HT-29 (cell line): ENCODE measurements at regions not wholly inside any gene's neighbourhood (a gene's known extent, or its start where the extent isn't known, plus 50 kb on each side); places are given as distances from the start of the nearest gene placed in this dataset.
"Not testable (repeated sequence)": the region's sequence is repeated elsewhere in the genome, so short reads cannot be mapped to it uniquely, and the experiment has no call there.

Source experiments
- DNase-seq: peaks from one replicate; pipeline ENCODE4 v3.0.0-alpha.2; 2015; ENCODE audit warnings: low spot score

- DNase-seq = no peak
These were observed 640.3 kb downstream of the SLC6A15 start for GRCh38 chr12:84272324-84272723.

- DNase-seq = no peak
These were observed 642.0 kb downstream of the SLC6A15 start for GRCh38 chr12:84270470-84271140.

GRCh38 chr12:84247931-84248330 is 664.7 kb downstream of the SLC6A15 start:
- DNase-seq = no peak

GRCh38 chr12:84243686-84244085 is 668.9 kb downstream of the SLC6A15 start:
- DNase-seq = no peak

- DNase-seq = no peak
These were observed 689.8 kb downstream of the SLC6A15 start for GRCh38 chr12:84222841-84223240.

GRCh38 chr12:84218406-84218805 is 694.2 kb downstream of the SLC6A15 start:
- DNase-seq = no peak

GRCh38 chr12:84201976-84202375 is 710.6 kb downstream of the SLC6A15 start:
- DNase-seq = no peak

GRCh38 chr12:84198294-84198946 is 714.2 kb downstream of the SLC6A15 start:
- DNase-seq = no peak

GRCh38 chr12:84191779-84192178 is 720.8 kb downstream of the SLC6A15 start:
- no peak for DNase-seq

GRCh38 chr12:84186433-84186832 is 726.2 kb downstream of the SLC6A15 start:
- no peak for DNase-seq

GRCh38 chr12:84183576-84183975 is 729.0 kb downstream of the SLC6A15 start:
- DNase-seq = no peak

GRCh38 chr12:84174115-84174514 is 738.5 kb downstream of the SLC6A15 start:
- no peak for DNase-seq

GRCh38 chr12:84172823-84173424 is 739.7 kb downstream of the SLC6A15 start:
- no peak for DNase-seq

- DNase-seq = no peak
These were observed 745.8 kb downstream of the SLC6A15 start for GRCh38 chr12:84166812-84167211.

- no peak for DNase-seq
These were observed 746.5 kb downstream of the SLC6A15 start for GRCh38 chr12:84165998-84166571.

- DNase-seq = no peak
These were observed 751.3 kb downstream of the SLC6A15 start for GRCh38 chr12:84161296-84161695.

GRCh38 chr12:84159260-84159659 is 753.3 kb downstream of the SLC6A15 start:
- DNase-seq = no peak

GRCh38 chr12:84157170-84157569 is 755.4 kb downstream of the SLC6A15 start:
- DNase-seq = no peak

- DNase-seq = not testable (repeated sequence)
These were observed 757.3 kb downstream of the SLC6A15 start for GRCh38 chr12:84154991-84155930.

GRCh38 chr12:84154439-84154990 is 758.1 kb downstream of the SLC6A15 start:
- not testable (repeated sequence) for DNase-seq

GRCh38 chr12:84150201-84150600 is 762.4 kb downstream of the SLC6A15 start:
- DNase-seq = no peak
